CD4-positive, alpha-beta T cell treated with Interleukin-17A for 4 hours (primary cell): ENCODE measurements at regions not wholly inside any gene's neighbourhood (a gene's known extent, or its start where the extent isn't known, plus 50 kb on each side); places are given as distances from the start of the nearest gene placed in this dataset.

Source experiments
- DNase-seq: peaks from one replicate; pipeline ENCODE4 v3.0.0-alpha.2; 2020; ENCODE audit warnings: mixed read lengths

- DNase-seq: no peak
Observed at GRCh38 chr11:114811971-114812370, 133.6 kb downstream of the NXPE2 start.

- DNase-seq: no peak
Observed at GRCh38 chr11:114812733-114813132, 134.4 kb downstream of the NXPE2 start.

DNA sequence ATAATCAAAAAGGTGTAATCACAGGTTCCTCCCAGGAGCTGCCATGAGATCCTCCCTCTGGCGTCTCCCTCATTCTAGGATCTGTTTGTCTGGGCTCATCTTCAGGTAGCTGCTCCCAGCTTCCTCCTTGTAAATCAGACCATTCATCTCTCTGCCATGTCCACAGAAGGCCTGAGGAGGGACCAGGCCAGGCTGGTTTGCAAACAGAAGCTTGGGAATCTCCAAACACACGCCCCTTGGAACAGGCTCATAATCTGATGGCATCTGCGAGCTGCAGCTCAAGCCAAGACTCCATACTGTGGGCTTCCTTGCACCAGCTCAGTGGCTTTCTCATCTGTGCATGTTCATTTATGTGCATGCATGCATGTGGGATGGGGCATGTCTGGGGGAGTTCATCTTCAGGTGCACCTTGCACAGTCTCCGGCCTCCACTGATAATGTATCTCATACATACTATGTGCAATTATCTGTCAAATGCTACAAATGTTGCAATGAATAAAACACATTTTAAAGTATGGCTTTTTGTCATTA, 134.9 kb downstream of the NXPE2 start:
- DNase-seq: no peak

GRCh38 chr11:114815176-114815575, 136.8 kb downstream of the NXPE2 start:
- no peak for DNase-seq

GRCh38 chr11:114815761-114816160, 137.4 kb downstream of the NXPE2 start:
- DNase-seq: no peak

DNA sequence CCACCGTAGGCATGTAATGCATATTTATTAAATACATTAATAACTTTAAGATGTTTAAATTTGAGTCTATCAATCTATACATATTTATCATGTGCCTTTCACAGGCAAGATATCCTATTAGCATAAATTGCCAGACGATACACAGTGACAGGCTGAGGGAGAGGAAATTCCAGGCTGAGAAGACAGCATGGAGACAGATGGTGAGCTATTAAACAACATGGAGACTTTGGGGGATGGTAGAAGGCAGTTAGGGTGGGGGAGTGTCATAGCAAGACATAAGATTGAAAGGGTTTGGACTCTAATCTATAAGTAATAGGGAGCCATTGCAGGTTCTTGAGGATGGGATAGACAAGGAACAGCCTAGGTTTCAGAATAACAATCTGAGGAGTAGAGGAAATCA, 138.5 kb downstream of the NXPE2 start:
- DNase-seq: no peak

- no peak for DNase-seq
Observed at GRCh38 chr11:114818382-114818781, 140.1 kb downstream of the NXPE2 start.

GRCh38 chr11:114819028-114819427, 140.7 kb downstream of the NXPE2 start:
- no peak for DNase-seq

GRCh38 chr11:114820621-114821020, 142.3 kb downstream of the NXPE2 start:
- DNase-seq: no peak

DNA sequence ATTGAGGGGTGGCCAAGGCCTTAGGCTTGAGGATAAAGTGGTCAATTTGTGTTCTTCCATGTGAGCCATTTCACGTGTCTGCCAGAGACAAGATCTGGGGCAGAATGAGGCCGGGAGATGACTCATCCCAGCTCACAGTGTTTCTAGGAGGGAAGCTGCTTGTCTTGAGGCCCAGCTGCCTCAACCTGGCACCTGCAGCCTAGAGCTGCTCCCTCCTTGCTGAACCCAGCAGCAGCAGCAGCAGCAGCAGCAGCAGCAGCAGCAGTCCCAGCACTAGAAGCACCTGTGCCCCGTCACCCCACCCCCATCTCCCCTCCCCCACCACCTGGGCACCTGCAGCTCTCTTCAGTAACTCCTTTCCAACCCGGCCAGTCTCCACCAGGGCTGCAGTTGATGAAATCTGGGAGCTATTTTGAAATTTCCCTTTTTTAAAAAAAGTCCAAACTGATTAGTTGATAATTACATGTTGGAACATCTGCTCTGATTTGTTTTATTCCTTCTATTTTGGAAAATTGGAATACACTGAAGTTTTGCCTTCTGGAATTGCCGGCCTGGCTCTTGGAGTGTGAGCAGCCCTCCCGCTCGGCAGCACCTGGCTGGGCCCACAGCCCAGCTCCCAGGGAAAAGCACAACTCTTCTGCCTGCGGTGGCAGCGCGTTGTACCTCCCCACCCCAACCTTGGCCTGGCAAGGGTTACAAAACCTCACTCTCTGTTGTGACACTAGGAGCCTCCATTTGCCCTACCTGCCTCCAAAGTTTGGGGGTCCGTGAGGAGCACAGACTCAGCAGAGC, 143.5 kb downstream of the NXPE2 start:
- no peak for DNase-seq

- no peak for DNase-seq
Observed at GRCh38 chr11:114826910-114827442, 148.6 kb downstream of the NXPE2 start.

DNA sequence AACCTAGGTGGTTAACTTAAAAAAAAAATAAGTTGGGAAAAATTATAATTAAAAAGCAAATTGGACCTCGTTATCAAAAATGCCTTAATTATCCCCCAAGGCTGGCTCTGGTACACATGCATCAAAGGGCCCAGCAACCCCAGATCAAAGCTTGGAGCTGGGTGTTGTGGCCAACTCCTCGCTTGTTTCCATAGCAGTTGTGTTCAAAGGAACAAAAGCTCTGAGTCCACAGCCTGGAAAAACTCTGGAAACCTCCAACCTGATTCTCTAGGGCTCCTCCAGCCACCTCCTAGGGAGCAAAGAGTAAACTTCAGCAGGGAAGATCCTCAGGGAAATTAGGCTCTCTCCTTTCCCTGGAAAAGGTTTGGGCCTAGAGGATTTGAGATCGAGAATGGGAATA, 149.4 kb downstream of the NXPE2 start:
- DNase-seq: no peak

DNA sequence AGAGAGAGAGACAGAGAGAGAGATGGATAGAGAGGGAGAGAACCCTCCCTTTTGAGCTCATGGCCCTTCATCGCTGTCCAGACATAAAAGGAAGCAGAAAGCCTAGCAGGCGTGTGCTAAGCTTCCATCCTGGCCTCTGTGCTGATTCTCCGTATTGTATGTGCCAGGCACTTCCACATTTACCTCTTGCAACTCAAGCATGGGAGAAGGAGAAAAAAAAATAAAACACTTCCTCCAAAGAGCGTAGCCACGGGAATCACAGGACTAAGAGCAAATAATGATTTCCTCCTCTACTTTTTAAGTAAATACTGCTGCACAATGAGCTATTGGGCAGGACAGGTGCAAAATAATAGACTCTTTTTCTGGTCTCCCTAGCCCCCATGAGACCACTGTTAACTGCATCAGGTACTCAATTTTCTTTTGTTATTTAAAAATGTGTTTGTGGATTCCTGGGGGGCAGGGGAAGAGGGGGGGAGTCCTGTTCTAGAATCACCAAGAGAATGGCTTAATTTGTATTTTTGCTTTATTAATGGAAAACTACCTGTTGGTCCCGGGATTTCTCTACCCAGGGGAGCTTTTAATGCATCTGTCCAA, 154.3 kb downstream of the NXPE2 start:
- no peak for DNase-seq

- DNase-seq: no peak
Observed at GRCh38 chr11:114836161-114836560, 157.8 kb downstream of the NXPE2 start.

- no peak for DNase-seq
Observed at GRCh38 chr11:114844896-114845295, 166.6 kb downstream of the NXPE2 start.

DNA sequence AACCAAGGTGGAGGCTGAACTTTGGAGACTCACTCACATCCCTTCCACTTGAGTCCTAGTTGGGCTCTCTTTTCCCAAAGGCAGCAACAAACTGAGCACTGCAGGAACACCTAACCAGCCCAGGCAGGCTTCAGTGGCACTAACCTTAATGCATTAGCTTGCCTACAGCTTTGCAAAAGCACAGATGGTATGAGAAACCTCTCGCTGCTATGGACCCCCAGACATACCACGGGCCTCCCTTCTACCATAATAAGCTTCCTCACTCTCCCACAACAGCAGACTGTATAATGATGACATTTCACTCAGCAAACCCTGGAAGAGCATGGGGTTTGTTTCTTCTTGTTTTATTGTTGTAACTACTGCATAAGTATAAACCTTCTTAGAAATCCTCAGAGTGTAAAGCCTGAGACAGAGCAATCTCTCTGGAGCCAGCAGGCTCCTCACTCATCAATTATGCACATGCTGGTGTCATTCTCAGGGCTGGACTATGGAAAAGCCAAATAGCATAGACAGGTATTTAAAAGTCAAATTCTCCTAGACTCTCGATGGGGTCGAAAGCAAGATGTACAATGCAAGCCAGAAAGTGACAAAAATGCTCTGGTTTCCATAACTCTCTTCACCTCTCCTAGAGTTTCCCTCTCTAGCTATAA, 167.6 kb downstream of the NXPE2 start:
- DNase-seq: no peak

- no peak for DNase-seq
Observed at GRCh38 chr11:114846416-114846791, 168.1 kb downstream of the NXPE2 start.

- DNase-seq: no peak
Observed at GRCh38 chr11:114847306-114847975, 169.1 kb downstream of the NXPE2 start.

DNA sequence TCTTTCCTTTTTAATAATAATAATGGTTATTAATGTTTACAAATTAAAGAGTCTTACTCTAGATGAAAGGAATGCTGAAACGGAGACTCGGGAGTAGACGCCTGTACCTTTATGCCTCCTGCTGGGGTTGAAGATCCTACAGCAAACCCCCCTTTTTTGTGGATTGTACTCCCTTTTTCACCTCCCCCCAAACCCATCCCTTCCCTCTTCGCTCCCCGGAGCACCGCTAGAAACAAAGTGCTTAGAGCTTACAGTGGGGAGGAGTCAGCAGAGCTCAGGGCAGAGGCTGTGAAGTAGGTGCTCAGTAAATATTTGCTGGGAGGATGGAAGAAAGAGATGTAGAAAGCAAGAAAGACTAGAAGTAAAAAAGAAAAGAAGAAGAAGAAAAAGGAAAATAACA, 169.7 kb downstream of the NXPE2 start:
- no peak for DNase-seq

DNA sequence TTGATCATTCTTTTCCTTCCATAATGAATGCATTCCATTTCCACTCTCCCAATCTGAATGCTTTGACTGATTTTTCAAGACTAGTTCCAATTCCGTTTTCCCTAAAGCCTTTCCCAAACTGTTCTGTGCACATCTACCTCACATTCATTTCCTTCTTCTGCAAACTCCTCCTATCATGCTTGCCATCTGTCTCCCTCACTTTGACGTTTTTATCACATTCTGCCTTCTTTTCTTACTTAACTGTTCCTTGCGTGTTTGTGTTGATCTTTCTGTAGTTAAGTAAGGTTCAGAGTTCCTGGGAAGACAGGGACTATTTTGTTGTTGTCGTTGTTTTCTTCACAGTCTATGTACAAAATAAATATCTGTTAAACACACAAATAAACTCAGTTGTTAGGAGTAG, 179.0 kb downstream of the NXPE2 start:
- DNase-seq: no peak

DNA sequence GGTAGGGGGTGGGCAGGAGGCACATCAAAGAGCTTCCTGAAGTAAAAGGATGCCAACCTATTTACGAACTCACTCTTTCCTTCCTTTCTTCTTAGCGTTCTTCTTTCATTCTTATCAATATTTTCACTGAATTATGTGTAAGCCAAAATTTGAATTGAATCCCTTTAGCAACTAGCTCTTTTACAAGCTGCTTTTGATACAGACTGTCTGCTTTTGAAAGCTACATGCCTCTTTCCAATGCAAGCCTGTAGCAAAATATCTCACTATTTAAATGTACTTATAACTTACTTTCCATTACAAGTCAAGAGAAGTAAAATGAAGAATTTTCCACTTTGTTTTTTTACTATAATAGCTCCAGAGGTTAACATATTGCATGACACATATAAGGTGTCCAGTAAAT, 186.6 kb downstream of the NXPE2 start:
- no peak for DNase-seq

GRCh38 chr11:114876234-114876633, 197.9 kb downstream of the NXPE2 start:
- DNase-seq: no peak

DNA sequence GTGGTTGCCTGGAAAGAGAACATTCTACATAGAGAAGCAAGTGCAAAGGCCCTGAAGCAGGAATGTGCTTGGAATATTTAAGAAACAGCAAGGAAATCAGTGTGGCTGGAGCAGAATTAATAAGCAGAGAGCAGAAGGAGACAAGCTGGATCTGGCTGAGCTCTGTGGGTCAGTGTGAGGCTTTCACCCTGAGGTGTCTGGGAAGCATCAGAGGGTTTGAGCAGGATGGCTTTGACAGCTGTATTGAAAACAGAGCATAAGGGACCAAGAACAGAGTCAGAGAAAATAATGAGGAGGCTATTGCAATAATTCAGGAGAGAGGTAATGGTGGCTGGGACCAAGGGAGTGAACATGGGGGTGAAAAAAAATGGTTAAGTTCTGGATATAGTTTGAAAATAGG, 199.6 kb downstream of the NXPE2 start:
- DNase-seq: no peak
